Esophagus muscularis mucosa (tissue), 4 donors: ENCODE measurements at regions not wholly inside any gene's neighbourhood (a gene's known extent, or its start where the extent isn't known, plus 50 kb on each side); places are given as distances from the start of the nearest gene placed in this dataset.

Experiments
- CTCF ChIP-seq, 3 experiments: fragments of 200-600 bp in 2 of 3; fragments of 450-650 bp in 1 of 3; sonication (generic) in 2 of 3; IDR thresholded peaks; one replicate each; pipeline ENCODE4 v1.5.1; 2017 to 2019; ENCODE audit warnings: antibody characterized with exemption in 3 of 3, mild to moderate bottlenecking in 2 of 3, moderate library complexity in 1 of 3
- EP300 ChIP-seq: sonication (generic); formaldehyde crosslinking; IDR thresholded peaks from one replicate; pipeline ENCODE4 v1.6.1; 2017; ENCODE audit warnings: antibody characterized with exemption
- POLR2A ChIP-seq: fragments of 450-650 bp; IDR thresholded peaks from one replicate; pipeline ENCODE4 v1.6.1; 2017; ENCODE audit warnings: antibody characterized with exemption, moderate library complexity, mild to moderate bottlenecking, low read depth
- POLR2AphosphoS5 ChIP-seq, 2 donors: sonication (generic); formaldehyde crosslinking; IDR thresholded peaks; one replicate each; pipeline ENCODE4 v1.6.1; 2017; ENCODE audit warnings: antibody characterized with exemption in 2 of 2

DNA sequence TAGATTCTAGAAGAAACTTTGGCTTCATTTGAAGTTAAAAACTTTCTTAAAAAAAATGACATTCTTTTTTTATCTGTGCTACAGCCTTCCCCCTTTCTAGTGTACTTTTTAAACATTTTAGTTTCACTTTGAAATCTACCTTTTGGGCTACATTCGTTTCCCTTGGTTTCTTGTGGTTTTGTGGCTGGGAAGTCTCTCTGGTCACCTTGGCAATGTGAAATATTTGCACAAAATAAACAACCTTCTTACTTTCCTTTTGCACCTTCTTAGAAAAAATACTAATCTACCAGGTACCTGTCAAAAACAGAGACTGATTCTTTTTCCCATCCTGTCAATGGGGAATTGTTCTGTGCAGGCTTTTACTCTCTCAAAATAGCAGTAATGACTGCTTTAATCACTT is 350.2 kb downstream of the GATA3 start:
- no peak for TF ChIP-seq POLR2A
- no peak for TF ChIP-seq CTCF (IDR thresholded peaks at IDR 0.05)
- no peak for TF ChIP-seq EP300
- no peak for TF ChIP-seq POLR2AphosphoS5 (IDR thresholded peaks at IDR 0.05)
